Transverse colon (tissue), 3 donors: ENCODE measurements at regions not wholly inside any gene's neighbourhood (a gene's known extent, or its start where the extent isn't known, plus 50 kb on each side); places are given as distances from the start of the nearest gene placed in this dataset.

ENCODE experiments used
- CTCF ChIP-seq, 5 experiments: fragments of 200-600 bp in 3 of 5; fragments of 450-650 bp in 2 of 5; sonication (generic) in 3 of 5; IDR thresholded peaks; 1 replicate in 2 of 5; 2 replicates in 3 of 5; pipeline ENCODE4 v1.5.1; 2016 to 2017; ENCODE audit warnings: antibody characterized with exemption in 5 of 5, inconsistent platforms in 3 of 5, mild to moderate bottlenecking in 2 of 5, moderate library complexity in 1 of 5
- POLR2A ChIP-seq: fragments of 450-650 bp; IDR thresholded peaks from one replicate; pipeline ENCODE4 v1.6.1; 2016; ENCODE audit warnings: antibody characterized with exemption, mild to moderate bottlenecking, moderate library complexity

DNA sequence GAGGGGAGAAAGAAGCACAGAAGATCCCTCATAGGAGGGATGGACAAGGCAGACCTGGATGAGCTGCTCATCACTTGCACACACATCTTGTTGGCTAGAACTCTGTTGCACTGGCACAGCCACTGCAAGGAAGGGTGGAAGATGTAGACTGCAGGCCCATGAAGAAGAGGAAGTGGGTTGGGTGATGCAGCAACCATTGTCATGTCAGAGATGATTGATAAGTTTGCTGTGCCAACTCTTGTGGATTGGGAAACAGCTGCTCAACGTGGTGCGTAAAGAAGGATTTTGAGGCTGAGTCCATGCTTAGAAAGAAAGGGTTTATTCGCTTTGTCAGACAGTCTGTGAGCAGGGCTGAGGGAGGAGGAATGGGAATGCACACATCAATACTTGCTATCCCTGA, 161.4 kb upstream of the MPHOSPH6 start:
- TF ChIP-seq POLR2A (no peak), CTCF (IDR thresholded peaks at IDR 0.05) (no peak)
